LNCAP (cell line): ENCODE measurements at regions not wholly inside any gene's neighbourhood (a gene's known extent, or its start where the extent isn't known, plus 50 kb on each side); places are given as distances from the start of the nearest gene placed in this dataset.

Source experiments
- TF ChIP-seq, protein P1 (sequence below): fragments of 450-650 bp; IDR thresholded peaks from 2 replicates; pipeline ENCODE4 v1.5.1; 2017; ENCODE audit warnings: mild to moderate bottlenecking

- TF ChIP-seq, protein P1, sequence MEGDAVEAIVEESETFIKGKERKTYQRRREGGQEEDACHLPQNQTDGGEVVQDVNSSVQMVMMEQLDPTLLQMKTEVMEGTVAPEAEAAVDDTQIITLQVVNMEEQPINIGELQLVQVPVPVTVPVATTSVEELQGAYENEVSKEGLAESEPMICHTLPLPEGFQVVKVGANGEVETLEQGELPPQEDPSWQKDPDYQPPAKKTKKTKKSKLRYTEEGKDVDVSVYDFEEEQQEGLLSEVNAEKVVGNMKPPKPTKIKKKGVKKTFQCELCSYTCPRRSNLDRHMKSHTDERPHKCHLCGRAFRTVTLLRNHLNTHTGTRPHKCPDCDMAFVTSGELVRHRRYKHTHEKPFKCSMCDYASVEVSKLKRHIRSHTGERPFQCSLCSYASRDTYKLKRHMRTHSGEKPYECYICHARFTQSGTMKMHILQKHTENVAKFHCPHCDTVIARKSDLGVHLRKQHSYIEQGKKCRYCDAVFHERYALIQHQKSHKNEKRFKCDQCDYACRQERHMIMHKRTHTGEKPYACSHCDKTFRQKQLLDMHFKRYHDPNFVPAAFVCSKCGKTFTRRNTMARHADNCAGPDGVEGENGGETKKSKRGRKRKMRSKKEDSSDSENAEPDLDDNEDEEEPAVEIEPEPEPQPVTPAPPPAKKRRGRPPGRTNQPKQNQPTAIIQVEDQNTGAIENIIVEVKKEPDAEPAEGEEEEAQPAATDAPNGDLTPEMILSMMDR = no peak
Observed at GRCh38 chr5:34570143-34570542, 86.0 kb upstream of the RAI14 start.

GRCh38 chr5:34570721-34571676, 85.1 kb upstream of the RAI14 start:
- TF ChIP-seq, protein P1 = no peak

DNA sequence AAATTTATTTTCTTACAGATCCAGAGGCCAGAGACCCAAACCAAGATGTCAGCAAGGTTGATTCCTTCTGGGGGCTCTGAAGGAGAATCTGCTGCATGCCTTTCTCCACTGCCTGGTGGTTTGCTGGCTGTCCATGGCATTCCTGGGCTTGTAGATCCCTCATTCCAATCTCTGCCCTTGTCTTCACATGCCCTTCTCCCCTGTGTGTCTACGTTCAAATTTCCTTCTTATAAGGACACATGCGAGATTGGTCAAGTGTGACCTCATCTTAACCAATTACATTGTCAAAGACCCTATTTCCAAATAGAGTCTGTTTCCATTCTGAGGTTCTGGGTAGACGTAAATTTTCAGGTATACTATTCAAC, 84.5 kb upstream of the RAI14 start:
- TF ChIP-seq, protein P1 = no peak

DNA sequence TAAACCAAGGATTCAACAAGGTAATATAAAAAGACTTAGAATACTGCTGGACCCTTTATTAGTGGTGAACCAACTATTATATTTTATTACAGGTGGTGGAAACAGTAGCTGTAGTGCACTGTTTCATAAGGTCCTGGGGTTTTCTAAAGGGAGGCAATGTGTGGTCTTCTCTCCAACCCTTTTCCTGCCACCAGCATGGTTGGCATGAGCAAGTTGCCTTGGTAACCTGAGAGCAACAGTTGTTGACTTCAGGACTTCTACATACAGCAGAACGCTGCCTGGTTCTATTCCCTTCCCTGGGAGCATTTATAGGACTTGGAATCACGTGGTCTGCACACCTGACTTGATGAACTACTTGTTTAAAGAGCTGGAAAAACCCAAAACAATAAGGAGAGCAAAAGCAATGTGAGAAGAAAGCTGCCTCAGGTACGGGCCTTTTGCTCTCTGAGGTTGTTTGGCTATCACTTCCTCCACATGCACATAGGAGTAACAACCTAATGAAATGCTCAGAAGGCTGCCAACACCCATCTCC, 81.1 kb upstream of the RAI14 start:
- TF ChIP-seq, protein P1 = no peak

DNA sequence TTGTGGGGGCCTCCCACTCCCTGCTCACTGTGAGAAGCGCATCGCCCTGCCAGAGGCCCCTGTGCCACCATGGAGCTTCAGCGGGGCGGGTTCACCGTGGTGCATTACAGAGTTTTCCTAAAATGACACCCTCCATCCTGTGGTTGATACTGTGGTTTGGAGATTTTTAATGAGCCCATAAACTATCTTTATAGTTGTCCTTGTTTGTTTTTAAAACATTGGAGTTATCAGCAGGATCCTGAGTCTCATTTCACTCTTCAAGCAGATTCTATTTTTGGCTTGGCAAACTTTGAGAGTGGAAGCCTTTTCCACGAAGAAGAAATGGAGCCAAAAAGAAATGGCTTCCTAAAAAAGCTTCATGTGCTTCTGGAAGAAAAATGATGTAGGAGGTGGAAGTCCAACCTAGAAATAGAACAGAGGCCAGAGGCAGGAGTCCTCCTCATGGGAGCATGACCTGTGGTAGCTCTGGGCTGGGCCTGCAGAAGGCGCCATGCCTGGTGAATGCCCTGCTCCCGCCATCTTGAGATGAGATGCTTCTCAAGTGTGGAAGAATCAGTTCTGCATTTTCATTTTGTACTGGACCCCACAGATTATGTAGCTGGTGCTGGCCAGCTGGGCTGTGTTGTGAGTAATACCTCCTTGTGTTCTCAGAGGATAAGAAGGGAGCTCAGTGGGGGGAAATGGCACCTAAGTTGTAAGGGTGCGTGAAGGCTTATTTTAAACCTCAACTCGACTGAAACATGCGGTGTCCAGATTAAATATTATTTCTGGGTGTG, 79.0 kb upstream of the RAI14 start:
- TF ChIP-seq, protein P1 = no peak

DNA sequence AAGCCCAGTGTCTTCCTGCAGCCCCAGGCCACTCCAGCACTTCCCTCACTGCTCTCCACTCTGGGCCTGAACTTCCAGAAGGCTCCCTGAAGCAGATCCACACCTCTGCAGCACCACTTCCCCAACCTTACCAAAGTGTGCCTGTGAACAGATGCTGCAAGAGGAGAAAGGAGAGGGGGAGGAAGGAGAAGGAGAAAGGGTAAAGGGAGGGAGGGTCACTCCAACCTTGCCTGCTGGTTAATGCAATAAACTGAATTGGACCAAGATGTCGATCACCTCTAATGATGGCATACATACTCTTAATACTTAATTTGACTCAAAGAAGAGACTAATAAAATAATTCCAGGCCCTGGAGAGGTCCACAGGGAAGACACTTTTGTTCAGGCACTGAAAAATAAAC, 77.2 kb upstream of the RAI14 start:
- TF ChIP-seq, protein P1 = no peak

DNA sequence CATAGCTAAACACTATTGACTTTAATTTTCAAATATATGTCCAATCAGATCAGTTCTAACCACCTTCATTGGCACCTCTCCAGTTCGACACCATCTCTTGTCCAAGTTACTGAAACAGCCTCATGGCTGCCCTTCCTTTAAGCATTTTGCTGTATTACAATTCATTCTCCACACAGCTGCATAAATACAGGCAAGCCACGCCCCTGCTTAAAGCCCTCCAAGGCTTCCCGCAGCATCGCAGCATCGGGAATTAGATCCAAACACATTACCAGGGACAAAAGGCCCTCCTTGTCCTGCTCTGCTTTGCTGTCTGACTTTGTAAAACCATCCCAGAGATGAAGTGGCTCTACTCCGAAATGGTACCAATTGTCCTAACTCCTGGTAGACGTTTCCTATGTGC, 75.1 kb upstream of the RAI14 start:
- TF ChIP-seq, protein P1 = no peak
